ENCODE measurements at regions not wholly inside any gene's neighbourhood (a gene's known extent, or its start where the extent isn't known, plus 50 kb on each side); places are given as distances from the start of the nearest gene placed in this dataset.

- TF ChIP-seq, protein P1, sequence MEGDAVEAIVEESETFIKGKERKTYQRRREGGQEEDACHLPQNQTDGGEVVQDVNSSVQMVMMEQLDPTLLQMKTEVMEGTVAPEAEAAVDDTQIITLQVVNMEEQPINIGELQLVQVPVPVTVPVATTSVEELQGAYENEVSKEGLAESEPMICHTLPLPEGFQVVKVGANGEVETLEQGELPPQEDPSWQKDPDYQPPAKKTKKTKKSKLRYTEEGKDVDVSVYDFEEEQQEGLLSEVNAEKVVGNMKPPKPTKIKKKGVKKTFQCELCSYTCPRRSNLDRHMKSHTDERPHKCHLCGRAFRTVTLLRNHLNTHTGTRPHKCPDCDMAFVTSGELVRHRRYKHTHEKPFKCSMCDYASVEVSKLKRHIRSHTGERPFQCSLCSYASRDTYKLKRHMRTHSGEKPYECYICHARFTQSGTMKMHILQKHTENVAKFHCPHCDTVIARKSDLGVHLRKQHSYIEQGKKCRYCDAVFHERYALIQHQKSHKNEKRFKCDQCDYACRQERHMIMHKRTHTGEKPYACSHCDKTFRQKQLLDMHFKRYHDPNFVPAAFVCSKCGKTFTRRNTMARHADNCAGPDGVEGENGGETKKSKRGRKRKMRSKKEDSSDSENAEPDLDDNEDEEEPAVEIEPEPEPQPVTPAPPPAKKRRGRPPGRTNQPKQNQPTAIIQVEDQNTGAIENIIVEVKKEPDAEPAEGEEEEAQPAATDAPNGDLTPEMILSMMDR (IDR thresholded peaks at IDR 0.05; ENCODE audit: poor library complexity), result no peak
- TF ChIP-seq EZH2phosphoT487 (IDR thresholded peaks at IDR 0.05; ENCODE audit: low read depth, severe bottlenecking, unreplicated experiment) (no peak), EZH2 (IDR thresholded peaks at IDR 0.05; ENCODE audit: borderline replicate concordance) (no peak)
- Histone ChIP-seq H3K4me3 (no peak overlapping the region), H4K20me1 (ENCODE audit: insufficient read depth, poor library complexity, severe bottlenecking) (no peaks in the 10 kb centered on the region), H3K36me3 (replicated peaks; ENCODE audit: insufficient read depth, low read depth) (no peaks in the 10 kb centered on the region), H3K79me2 (peaks cover 22% of the 10 kb centered on the region), H3K4me2 (no peak overlapping the region), H3K9me3 (ENCODE audit: low read depth) (no peaks in the 10 kb centered on the region), H3K9me2 (replicated peaks; ENCODE audit: insufficient read depth) (no peaks in the 10 kb centered on the region), H3K27me3 (no peaks in the 10 kb centered on the region), H2AFZ (no peak overlapping the region), H3K27ac (no peak overlapping the region), H3K4me1 (ENCODE audit: insufficient read depth) (no peaks in the 10 kb centered on the region)
- 64% methylated on average over 5 of the region's 5 CpGs for WGBS (ENCODE audit: low lambda C conversion rate, missing lambda C conversion rate)
- DNase-seq (ENCODE audit: low spot score), result no peak
These were observed 171.9 kb downstream of the KLF12 start for GRCh38 chr13:73962284-73962683.

- Histone ChIP-seq H3K9me2 (replicated peaks; ENCODE audit: insufficient read depth) (no peaks in the 10 kb centered on the region), H3K4me2 (no peak overlapping the region), H3K27me3 (no peaks in the 10 kb centered on the region), H3K9me3 (ENCODE audit: low read depth) (no peaks in the 10 kb centered on the region), H3K27ac (no peak overlapping the region), H3K4me3 (no peak overlapping the region), H3K79me2 (peaks cover 17% of the 10 kb centered on the region), H3K36me3 (replicated peaks; ENCODE audit: insufficient read depth, low read depth) (no peaks in the 10 kb centered on the region), H2AFZ (no peak overlapping the region), H3K4me1 (ENCODE audit: insufficient read depth) (no peaks in the 10 kb centered on the region), H4K20me1 (ENCODE audit: insufficient read depth, poor library complexity, severe bottlenecking) (no peaks in the 10 kb centered on the region)
- 96% methylated on average over 4 of the region's 4 CpGs for WGBS (ENCODE audit: low lambda C conversion rate, missing lambda C conversion rate)
- TF ChIP-seq EZH2phosphoT487 (IDR thresholded peaks at IDR 0.05; ENCODE audit: low read depth, severe bottlenecking, unreplicated experiment) (no peak), EZH2 (IDR thresholded peaks at IDR 0.05; ENCODE audit: borderline replicate concordance) (no peak)
- TF ChIP-seq, protein P1 (IDR thresholded peaks at IDR 0.05; ENCODE audit: poor library complexity), result no peak
- no peak for DNase-seq (ENCODE audit: low spot score)
These were observed 173.0 kb downstream of the KLF12 start for GRCh38 chr13:73961181-73961580.

GRCh38 chr13:73960474-73960873, 173.7 kb downstream of the KLF12 start:
- Histone ChIP-seq H3K4me1 (ENCODE audit: insufficient read depth) (no peaks in the 10 kb centered on the region), H3K36me3 (replicated peaks; ENCODE audit: insufficient read depth, low read depth) (no peaks in the 10 kb centered on the region), H3K9me3 (ENCODE audit: low read depth) (no peaks in the 10 kb centered on the region), H3K4me2 (no peak overlapping the region), H3K9me2 (replicated peaks; ENCODE audit: insufficient read depth) (no peaks in the 10 kb centered on the region), H3K79me2 (peaks cover 15% of the 10 kb centered on the region), H3K27ac (no peak overlapping the region), H2AFZ (no peak overlapping the region), H3K4me3 (no peak overlapping the region), H4K20me1 (ENCODE audit: insufficient read depth, poor library complexity, severe bottlenecking) (no peaks in the 10 kb centered on the region), H3K27me3 (no peaks in the 10 kb centered on the region)
- no peak for DNase-seq (ENCODE audit: low spot score)
- 78% methylated on average over 1 of the region's 1 CpG for WGBS (ENCODE audit: low lambda C conversion rate, missing lambda C conversion rate)
- no peak for TF ChIP-seq EZH2phosphoT487 (IDR thresholded peaks at IDR 0.05; ENCODE audit: low read depth, severe bottlenecking, unreplicated experiment)
- no peak for TF ChIP-seq EZH2 (IDR thresholded peaks at IDR 0.05; ENCODE audit: borderline replicate concordance)
- TF ChIP-seq, protein P1 (IDR thresholded peaks at IDR 0.05; ENCODE audit: poor library complexity), result no peak

Data from hepatocyte (in vitro differentiated cells).